ENCODE measurements at regions not wholly inside any gene's neighbourhood (a gene's known extent, or its start where the extent isn't known, plus 50 kb on each side); places are given as distances from the start of the nearest gene placed in this dataset.

DNA sequence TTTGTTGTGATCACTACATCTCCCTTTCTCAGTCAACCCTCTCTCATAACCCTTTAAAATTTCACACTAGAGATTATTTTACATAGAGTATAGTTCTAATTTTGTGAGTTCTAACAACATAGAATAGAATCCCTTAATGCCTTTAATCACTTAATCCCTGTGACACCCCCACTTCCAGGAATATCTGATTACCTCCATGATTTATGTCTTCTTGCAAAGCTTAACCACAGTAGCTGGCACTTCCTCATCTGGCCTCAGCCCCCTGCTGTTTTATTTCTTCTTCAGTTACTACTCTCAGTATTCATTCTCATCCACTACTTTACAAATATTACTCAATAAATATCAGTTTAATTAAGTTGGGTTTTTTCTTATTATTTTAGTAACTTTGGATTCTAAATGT is 340.9 kb downstream of the CENPC start:
- TF ChIP-seq, protein P1, sequence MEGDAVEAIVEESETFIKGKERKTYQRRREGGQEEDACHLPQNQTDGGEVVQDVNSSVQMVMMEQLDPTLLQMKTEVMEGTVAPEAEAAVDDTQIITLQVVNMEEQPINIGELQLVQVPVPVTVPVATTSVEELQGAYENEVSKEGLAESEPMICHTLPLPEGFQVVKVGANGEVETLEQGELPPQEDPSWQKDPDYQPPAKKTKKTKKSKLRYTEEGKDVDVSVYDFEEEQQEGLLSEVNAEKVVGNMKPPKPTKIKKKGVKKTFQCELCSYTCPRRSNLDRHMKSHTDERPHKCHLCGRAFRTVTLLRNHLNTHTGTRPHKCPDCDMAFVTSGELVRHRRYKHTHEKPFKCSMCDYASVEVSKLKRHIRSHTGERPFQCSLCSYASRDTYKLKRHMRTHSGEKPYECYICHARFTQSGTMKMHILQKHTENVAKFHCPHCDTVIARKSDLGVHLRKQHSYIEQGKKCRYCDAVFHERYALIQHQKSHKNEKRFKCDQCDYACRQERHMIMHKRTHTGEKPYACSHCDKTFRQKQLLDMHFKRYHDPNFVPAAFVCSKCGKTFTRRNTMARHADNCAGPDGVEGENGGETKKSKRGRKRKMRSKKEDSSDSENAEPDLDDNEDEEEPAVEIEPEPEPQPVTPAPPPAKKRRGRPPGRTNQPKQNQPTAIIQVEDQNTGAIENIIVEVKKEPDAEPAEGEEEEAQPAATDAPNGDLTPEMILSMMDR (IDR thresholded peaks at IDR 0.05; ENCODE audit: insufficient read depth, low read length, poor library complexity, severe bottlenecking), result no peak
- H3K4me3 ChIP-seq (ENCODE audit: low read depth, low read length), result no peak overlapping the region
- no peak for DNase-seq (ENCODE audit: low read depth)
- no peaks in the 10 kb centered on the region for H3K27me3 ChIP-seq (ENCODE audit: control insufficient read depth, insufficient read depth, low read length)
- H3K36me3 ChIP-seq (ENCODE audit: control insufficient read depth, insufficient read depth, low read length), result no peaks in the 10 kb centered on the region

DNA sequence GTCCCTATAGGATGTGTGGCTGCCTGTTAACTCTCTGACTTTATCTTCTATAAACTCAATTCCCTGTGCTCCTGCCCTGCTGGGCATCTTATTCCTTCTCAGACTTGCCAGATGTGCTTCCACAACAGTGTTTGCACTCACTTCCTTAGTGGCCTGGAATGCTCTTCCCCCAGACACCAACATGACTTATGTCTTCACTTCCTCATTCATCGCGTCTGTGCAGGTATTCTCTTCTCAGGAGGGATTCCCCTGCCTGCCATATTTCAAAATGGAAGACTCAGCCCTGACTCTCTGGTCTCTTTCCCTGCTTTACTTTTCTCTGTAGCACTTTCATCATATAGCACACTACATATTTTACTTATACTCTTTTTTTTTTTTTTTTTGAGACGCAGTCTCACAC is 344.0 kb downstream of the CENPC start:
- TF ChIP-seq, protein P1 (IDR thresholded peaks at IDR 0.05; ENCODE audit: insufficient read depth, low read length, poor library complexity, severe bottlenecking), result no peak
- no peaks in the 10 kb centered on the region for H3K27me3 ChIP-seq (ENCODE audit: control insufficient read depth, insufficient read depth, low read length)
- DNase-seq (ENCODE audit: low read depth), result no peak
- no peak overlapping the region for H3K4me3 ChIP-seq (ENCODE audit: low read depth, low read length)
- H3K36me3 ChIP-seq (ENCODE audit: control insufficient read depth, insufficient read depth, low read length), result no peaks in the 10 kb centered on the region

DNA sequence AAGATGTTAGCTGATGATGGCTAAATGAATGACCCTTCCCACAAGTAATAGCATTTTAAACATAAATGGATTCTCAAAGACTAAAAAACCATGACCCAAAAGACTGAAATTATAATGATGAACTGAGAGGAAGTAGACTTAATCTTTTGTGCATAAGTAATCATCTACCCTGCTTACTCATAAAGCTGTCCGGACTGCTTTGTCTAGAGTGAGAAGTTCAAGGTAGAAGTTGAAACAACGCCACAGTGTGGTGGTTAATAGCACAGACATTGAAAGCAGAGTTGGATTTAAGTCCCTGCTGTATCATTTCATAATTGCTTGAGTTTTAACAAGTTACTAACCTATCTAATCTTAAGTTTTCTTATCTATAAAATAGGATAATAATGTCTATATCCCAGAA is 346.6 kb downstream of the CENPC start:
- Histone ChIP-seq H3K27me3 (ENCODE audit: control insufficient read depth, insufficient read depth, low read length) (no peaks in the 10 kb centered on the region), H3K36me3 (ENCODE audit: control insufficient read depth, insufficient read depth, low read length) (no peaks in the 10 kb centered on the region), H3K4me3 (ENCODE audit: low read depth, low read length) (no peak overlapping the region)
- DNase-seq (ENCODE audit: low read depth), result peak; percentile 18
- TF ChIP-seq, protein P1 (IDR thresholded peaks at IDR 0.05; ENCODE audit: insufficient read depth, low read length, poor library complexity, severe bottlenecking), result peak; percentile 38

DNA sequence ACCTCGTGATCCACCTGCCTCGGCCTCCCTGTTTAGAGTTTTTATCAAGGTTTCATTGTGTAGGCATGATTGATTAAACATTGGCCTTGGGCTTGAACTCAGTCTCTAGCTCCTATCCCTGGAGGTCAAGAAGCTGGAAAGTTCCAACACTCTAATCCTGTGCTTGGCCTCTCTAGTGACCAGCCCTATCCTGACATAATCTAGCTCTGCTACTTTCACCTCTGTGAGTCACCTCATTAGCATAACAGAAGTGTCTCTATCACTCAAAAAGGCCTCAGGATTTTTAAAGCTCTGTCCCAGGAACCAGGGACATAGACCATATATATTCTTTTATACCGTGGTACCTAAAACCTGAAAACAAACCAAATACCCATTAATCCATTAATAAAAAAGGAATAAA is 377.5 kb downstream of the CENPC start:
- TF ChIP-seq, protein P1 (IDR thresholded peaks at IDR 0.05; ENCODE audit: insufficient read depth, low read length, poor library complexity, severe bottlenecking), result no peak
- no peak for DNase-seq (ENCODE audit: low read depth)
- Histone ChIP-seq H3K27me3 (ENCODE audit: control insufficient read depth, insufficient read depth, low read length) (no peaks in the 10 kb centered on the region), H3K4me3 (ENCODE audit: low read depth, low read length) (no peak overlapping the region), H3K36me3 (ENCODE audit: control insufficient read depth, insufficient read depth, low read length) (no peaks in the 10 kb centered on the region)

DNA sequence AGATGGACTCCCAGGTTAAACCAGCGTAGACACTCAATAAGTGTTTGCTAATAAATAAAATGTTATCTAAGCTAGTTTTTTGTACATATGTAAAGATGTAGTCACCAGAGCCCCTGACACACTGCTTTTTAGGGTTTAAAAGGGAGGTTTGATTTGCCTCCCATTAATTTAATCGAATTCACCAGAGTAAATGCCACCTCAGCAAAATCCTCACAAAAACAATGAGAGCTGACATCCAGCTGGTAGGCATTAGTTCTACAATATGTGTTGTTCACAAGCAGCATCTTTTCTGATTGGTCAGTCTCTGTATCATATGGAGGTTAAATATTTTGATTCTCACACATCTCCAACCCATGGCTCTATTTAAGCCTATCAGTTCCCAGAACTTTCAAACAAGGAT is 382.6 kb downstream of the CENPC start:
- DNase-seq (ENCODE audit: low read depth), result no peak
- H3K4me3 ChIP-seq (ENCODE audit: low read depth, low read length), result no peak overlapping the region
- no peaks in the 10 kb centered on the region for H3K36me3 ChIP-seq (ENCODE audit: control insufficient read depth, insufficient read depth, low read length)

DNA sequence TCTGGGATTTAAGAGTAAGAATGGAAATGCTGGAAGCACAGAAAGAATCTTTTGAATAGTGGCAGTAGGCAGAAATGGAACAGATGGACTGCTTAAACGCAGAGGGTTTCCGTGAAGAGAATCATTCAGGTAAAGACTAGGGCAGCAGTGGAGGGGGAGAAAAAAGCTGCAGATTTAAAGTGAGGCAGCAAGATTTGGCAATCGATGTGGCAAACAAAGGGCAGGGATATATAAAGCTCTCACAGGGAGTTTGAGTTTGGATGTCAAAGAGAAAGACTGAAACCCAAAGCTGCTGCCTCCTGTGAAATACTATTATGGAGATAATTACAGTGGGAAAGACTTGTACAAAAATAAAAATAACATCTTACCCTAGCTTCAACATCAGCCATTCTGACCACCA is 384.0 kb downstream of the CENPC start:
- no peaks in the 10 kb centered on the region for H3K27me3 ChIP-seq (ENCODE audit: control insufficient read depth, insufficient read depth, low read length)
- no peak for DNase-seq (ENCODE audit: low read depth)
- H3K4me3 ChIP-seq (ENCODE audit: low read depth, low read length), result no peak overlapping the region
- TF ChIP-seq, protein P1 (IDR thresholded peaks at IDR 0.05; ENCODE audit: insufficient read depth, low read length, poor library complexity, severe bottlenecking), result no peak
- no peaks in the 10 kb centered on the region for H3K36me3 ChIP-seq (ENCODE audit: control insufficient read depth, insufficient read depth, low read length)

More for the DNA sequence above, 382.6 kb downstream of the CENPC start:
- H3K27me3 ChIP-seq (ENCODE audit: control insufficient read depth, insufficient read depth, low read length), result no peaks in the 10 kb centered on the region
- TF ChIP-seq, protein P1 (IDR thresholded peaks at IDR 0.05; ENCODE audit: insufficient read depth, low read length, poor library complexity, severe bottlenecking), result no peak
